ENCODE measurements at regions not wholly inside any gene's neighbourhood (a gene's known extent, or its start where the extent isn't known, plus 50 kb on each side); places are given as distances from the start of the nearest gene placed in this dataset.

DNA sequence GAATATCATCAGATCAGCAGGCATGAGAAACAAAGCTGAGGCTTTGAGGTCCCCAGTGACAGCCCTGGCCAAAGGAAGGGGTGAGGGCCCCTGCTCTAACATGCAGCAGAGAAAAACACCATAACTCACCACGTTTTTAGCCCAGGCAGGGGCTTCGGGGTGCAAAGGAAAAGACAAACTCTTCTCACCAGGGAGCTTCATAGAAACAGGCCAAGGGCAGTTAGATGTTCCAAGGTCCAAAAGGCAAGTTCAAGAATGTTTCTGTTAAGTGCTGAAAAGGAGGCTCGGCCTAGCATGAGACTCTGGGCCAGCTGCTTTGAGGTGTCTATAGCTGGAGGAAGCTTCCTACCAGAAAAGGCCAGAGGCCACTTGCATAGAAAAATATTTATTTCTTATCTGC, 608.4 kb upstream of the CFAP20DC start:
- Histone ChIP-seq H3K27me3 (no peaks in the 10 kb centered on the region), H3K9me3 (ENCODE audit: low read depth) (no peaks in the 10 kb centered on the region), H3K4me3 (no peak overlapping the region), H3K27ac (no peak overlapping the region), H3K4me1 (ENCODE audit: low read depth) (no peaks in the 10 kb centered on the region), H3K36me3 (no peaks in the 10 kb centered on the region)
- TF ChIP-seq, protein P1, sequence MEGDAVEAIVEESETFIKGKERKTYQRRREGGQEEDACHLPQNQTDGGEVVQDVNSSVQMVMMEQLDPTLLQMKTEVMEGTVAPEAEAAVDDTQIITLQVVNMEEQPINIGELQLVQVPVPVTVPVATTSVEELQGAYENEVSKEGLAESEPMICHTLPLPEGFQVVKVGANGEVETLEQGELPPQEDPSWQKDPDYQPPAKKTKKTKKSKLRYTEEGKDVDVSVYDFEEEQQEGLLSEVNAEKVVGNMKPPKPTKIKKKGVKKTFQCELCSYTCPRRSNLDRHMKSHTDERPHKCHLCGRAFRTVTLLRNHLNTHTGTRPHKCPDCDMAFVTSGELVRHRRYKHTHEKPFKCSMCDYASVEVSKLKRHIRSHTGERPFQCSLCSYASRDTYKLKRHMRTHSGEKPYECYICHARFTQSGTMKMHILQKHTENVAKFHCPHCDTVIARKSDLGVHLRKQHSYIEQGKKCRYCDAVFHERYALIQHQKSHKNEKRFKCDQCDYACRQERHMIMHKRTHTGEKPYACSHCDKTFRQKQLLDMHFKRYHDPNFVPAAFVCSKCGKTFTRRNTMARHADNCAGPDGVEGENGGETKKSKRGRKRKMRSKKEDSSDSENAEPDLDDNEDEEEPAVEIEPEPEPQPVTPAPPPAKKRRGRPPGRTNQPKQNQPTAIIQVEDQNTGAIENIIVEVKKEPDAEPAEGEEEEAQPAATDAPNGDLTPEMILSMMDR (IDR thresholded peaks at IDR 0.05; ENCODE audit: low read depth, low read length), result no peak
- no peak for DNase-seq (ENCODE audit: low read depth in 1 of 2, low spot score in 1 of 2)

DNA sequence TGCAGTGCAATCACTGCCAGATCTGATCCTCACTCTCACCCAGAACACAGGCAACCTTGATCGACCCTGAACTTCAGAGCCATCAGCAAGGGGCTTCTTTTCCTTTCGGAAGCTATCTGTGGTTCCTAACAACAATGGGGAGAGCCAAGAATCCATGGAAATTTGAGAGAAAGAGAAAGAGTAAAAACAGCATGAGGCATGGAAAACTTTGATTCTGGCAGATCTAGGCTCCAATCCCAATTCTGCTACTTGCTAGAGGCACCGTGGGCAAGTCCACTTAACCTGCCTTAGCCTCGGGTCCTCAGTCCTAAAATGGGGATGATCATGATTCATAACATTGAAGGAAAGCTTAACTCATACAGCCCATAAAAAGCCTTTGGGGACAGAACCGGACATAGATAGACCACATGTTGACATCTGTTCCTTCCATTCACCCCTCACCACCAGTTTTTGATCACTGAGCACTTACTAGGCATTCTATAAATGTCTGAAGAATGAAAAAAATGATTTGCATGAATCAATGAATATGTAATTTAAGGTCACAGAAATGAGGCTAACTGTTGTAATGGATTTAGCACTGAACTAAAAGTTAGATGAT, 605.7 kb upstream of the CFAP20DC start:
- DNase-seq (ENCODE audit: low read depth in 1 of 2, low spot score in 1 of 2), result no peak
- Histone ChIP-seq H3K36me3 (no peaks in the 10 kb centered on the region), H3K27me3 (no peaks in the 10 kb centered on the region), H3K27ac (no peak overlapping the region), H3K4me3 (no peak overlapping the region), H3K9me3 (ENCODE audit: low read depth) (no peaks in the 10 kb centered on the region), H3K4me1 (ENCODE audit: low read depth) (no peaks in the 10 kb centered on the region)
- TF ChIP-seq, protein P1 (IDR thresholded peaks at IDR 0.05; ENCODE audit: low read depth, low read length), result no peak

DNA sequence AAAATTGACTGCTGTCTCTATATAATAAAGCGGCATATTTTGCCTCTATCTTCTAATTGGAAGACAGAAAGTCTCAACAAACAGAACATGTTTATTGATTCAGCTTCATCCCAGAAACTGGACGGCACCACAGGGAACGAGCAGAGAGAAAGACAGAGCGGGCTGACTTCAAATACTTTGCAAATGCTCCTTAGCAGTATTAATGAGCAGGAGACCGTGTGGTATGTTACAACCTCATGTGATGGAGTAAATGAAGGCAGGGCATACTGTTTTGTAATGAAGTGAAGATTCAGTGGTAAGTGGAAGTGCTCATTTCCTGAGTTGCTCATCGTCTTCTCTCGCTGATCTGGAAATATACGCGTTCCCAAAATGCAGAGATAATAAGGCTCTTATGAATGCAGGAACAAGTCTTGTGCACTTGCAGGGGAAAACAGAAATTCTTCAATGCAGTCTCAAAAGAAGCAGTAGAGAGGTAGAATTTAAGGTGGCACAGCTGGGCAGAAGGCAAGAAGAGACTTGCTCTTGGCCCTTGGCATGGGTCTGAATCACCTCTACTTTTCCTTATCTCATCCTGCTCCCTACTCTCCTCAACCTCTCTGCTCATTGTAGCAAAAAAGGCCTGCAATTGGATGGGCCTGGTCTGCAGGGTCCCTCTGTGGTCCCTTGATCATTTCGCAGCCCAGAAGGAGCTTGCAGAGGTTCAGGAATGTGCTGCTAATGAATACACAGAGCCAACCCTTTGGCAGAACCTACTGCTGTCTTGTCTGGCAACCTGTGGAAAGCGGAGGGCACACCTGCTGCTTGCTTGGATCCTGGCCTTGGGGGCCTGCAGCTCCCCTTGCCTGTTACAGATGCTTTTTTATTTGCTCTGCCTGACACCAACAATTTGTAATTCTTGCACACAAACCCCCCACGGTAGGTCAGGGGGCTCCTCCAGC, 604.9 kb upstream of the CFAP20DC start:
- TF ChIP-seq, protein P1 (IDR thresholded peaks at IDR 0.05; ENCODE audit: low read depth, low read length), result no peak
- Histone ChIP-seq H3K4me1 (ENCODE audit: low read depth) (no peaks in the 10 kb centered on the region), H3K36me3 (no peaks in the 10 kb centered on the region), H3K9me3 (ENCODE audit: low read depth) (no peaks in the 10 kb centered on the region), H3K27me3 (no peaks in the 10 kb centered on the region), H3K27ac (no peak overlapping the region), H3K4me3 (no peak overlapping the region)
- peak in 1 of 2 donors; percentile 5 for DNase-seq (ENCODE audit: low read depth in 1 of 2, low spot score in 1 of 2)

DNA sequence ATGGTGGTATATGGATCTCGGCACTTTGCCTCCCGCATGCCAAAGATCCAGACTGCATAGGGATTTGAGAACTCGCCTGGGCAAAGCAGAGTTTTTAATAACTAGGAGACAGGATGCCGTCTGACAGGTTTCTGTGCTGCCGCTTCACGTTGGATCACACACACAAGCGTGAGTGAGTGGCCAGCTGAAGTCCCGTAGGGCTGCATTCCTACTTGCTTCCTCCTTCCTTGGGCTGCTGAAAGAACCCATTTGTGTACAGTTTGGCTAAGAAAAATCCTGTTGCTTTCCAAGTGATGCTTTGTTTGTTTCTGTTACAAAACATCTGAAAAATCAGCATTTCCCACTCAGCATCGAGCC, 604.3 kb upstream of the CFAP20DC start:
- no peaks in the 10 kb centered on the region for H3K36me3 ChIP-seq
- H3K9me3 ChIP-seq (ENCODE audit: low read depth), result no peaks in the 10 kb centered on the region
- no peak overlapping the region for H3K4me3 ChIP-seq
- H3K4me1 ChIP-seq (ENCODE audit: low read depth), result no peaks in the 10 kb centered on the region
- no peaks in the 10 kb centered on the region for H3K27me3 ChIP-seq
- H3K27ac ChIP-seq, result no peak overlapping the region
- TF ChIP-seq, protein P1 (IDR thresholded peaks at IDR 0.05; ENCODE audit: low read depth, low read length), result no peak
- peak in 1 of 2 donors; percentile 3 for DNase-seq (ENCODE audit: low read depth in 1 of 2, low spot score in 1 of 2)

- H3K9me3 ChIP-seq (ENCODE audit: low read depth), result no peaks in the 10 kb centered on the region
- no peak for DNase-seq (ENCODE audit: low read depth in 1 of 2, low spot score in 1 of 2)
- H3K4me1 ChIP-seq (ENCODE audit: low read depth), result no peaks in the 10 kb centered on the region
- no peak overlapping the region for H3K27ac ChIP-seq
- no peaks in the 10 kb centered on the region for H3K27me3 ChIP-seq
- H3K4me3 ChIP-seq, result no peak overlapping the region
- H3K36me3 ChIP-seq, result no peaks in the 10 kb centered on the region
- TF ChIP-seq, protein P1 (IDR thresholded peaks at IDR 0.05; ENCODE audit: low read depth, low read length), result no peak
These were observed 603.7 kb upstream of the CFAP20DC start for GRCh38 chr3:59653405-59654122.

All from cardiac muscle cell (in vitro differentiated cells and primary cell).